Neural progenitor cell (in vitro differentiated cells): ENCODE measurements at regions not wholly inside any gene's neighbourhood (a gene's known extent, or its start where the extent isn't known, plus 50 kb on each side); places are given as distances from the start of the nearest gene placed in this dataset.

Experiments
- EZH2 ChIP-seq: fragments of 200-600 bp; sonication (generic); IDR thresholded peaks from 2 replicates; pipeline ENCODE4 v1.6.1; 2017; ENCODE audit warnings: antibody characterized with exemption, mild to moderate bottlenecking, moderate library complexity
- TF ChIP-seq, protein P1 (sequence below): fragments of 200-600 bp; sonication (generic); IDR thresholded peaks from 2 replicates; pipeline ENCODE4 v1.5.1; 2017; ENCODE audit warnings: antibody characterized with exemption, mild to moderate bottlenecking

DNA sequence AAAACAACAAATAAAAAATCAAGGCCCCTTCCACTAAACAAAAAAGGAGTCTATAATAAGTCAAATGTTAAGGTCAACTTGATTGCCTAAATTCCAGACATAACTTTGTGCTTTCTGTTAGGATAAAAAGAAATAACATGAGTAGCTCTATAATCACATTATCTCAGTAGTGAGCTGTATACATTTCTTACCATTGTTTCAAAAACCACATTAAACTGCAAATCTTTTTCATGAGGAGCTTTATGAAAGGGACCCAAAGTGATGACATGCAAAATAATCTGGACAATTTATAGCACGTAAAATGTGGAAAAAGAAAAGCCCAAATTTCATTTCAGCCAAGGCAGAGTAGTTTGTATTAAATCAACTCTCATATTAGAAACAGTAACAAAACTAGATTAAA is 269.2 kb downstream of the KLF12 start:
- no peak for TF ChIP-seq EZH2
- TF ChIP-seq, protein P1, sequence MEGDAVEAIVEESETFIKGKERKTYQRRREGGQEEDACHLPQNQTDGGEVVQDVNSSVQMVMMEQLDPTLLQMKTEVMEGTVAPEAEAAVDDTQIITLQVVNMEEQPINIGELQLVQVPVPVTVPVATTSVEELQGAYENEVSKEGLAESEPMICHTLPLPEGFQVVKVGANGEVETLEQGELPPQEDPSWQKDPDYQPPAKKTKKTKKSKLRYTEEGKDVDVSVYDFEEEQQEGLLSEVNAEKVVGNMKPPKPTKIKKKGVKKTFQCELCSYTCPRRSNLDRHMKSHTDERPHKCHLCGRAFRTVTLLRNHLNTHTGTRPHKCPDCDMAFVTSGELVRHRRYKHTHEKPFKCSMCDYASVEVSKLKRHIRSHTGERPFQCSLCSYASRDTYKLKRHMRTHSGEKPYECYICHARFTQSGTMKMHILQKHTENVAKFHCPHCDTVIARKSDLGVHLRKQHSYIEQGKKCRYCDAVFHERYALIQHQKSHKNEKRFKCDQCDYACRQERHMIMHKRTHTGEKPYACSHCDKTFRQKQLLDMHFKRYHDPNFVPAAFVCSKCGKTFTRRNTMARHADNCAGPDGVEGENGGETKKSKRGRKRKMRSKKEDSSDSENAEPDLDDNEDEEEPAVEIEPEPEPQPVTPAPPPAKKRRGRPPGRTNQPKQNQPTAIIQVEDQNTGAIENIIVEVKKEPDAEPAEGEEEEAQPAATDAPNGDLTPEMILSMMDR = no peak
